Panc1 (cell line): ENCODE measurements at regions not wholly inside any gene's neighbourhood (a gene's known extent, or its start where the extent isn't known, plus 50 kb on each side); places are given as distances from the start of the nearest gene placed in this dataset.

ENCODE experiments used
- POLR2AphosphoS5 ChIP-seq: IDR thresholded peaks from 2 replicates; pipeline ENCODE4 v1.6.1; 2012; ENCODE audit warnings: mild to moderate bottlenecking, low read depth, low read length, moderate library complexity
- SIN3A ChIP-seq: IDR thresholded peaks from 2 replicates; pipeline ENCODE4 v1.6.1; 2012; ENCODE audit warnings: low read depth, mild to moderate bottlenecking, low read length, moderate library complexity, borderline replicate concordance; ENCODE audit not compliant: insufficient read depth
- TCF7L2 ChIP-seq: IDR thresholded peaks from 2 replicates; pipeline ENCODE4 v1.6.1; 2011; ENCODE audit warnings: mild to moderate bottlenecking, low read depth, low read length, inconsistent platforms
- TF ChIP-seq, protein P1 (sequence below): fragments of 450-650 bp; IDR thresholded peaks from 2 replicates; pipeline ENCODE4 v1.5.1; 2017; ENCODE audit warnings: mild to moderate bottlenecking
- TF ChIP-seq, protein P2 (sequence below), 2 experiments: IDR thresholded peaks; 2 replicates each; pipeline ENCODE4 v1.6.1; 2011 to 2012; ENCODE audit warnings: low read depth in 2 of 2, control low read depth in 1 of 2, low read length in 1 of 2, mild to moderate bottlenecking in 1 of 2, moderate library complexity in 1 of 2; ENCODE audit not compliant: insufficient read depth in 1 of 2

DNA sequence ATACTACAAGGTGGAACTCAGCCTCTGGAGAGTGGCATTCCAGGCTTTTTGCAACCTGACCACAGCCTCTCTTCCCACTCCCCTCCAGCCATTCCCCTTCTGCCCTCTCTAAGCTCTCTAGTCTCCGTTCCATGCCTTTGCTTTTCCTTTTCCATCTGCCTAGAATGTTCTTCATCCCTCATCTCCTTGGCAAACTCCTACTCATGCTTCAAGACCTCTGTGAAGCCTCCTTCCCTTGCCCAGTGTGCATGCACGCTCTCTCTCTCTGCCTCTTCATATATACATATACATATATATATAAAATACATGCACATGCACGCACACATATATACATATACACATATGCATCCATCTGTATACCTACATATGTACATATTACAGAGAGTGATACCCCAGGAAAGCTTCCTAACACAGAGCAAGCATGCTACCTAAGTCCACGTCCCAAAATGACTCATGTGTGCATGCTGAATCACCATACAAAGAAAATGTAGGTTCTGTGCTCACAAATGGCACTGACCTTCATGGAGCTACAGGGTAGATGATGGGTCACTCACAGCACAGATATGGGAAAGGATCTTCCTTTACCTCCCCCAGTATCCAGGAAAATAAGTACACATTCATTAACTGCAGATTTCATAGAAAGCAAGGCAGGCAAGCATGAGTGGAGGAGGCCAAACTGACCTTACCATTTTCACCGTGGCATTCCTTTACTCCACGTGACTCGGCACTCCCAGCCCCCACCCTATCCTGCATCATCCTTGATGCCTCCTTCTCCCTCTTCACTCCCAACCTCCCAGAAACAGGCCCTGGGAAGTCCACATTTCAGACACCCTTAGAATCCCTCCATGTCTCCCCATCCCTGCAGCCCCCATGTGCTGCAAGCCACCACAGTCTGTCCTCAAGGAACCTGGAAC, 238.4 kb upstream of the ZMIZ1 start:
- TF ChIP-seq, protein P1, sequence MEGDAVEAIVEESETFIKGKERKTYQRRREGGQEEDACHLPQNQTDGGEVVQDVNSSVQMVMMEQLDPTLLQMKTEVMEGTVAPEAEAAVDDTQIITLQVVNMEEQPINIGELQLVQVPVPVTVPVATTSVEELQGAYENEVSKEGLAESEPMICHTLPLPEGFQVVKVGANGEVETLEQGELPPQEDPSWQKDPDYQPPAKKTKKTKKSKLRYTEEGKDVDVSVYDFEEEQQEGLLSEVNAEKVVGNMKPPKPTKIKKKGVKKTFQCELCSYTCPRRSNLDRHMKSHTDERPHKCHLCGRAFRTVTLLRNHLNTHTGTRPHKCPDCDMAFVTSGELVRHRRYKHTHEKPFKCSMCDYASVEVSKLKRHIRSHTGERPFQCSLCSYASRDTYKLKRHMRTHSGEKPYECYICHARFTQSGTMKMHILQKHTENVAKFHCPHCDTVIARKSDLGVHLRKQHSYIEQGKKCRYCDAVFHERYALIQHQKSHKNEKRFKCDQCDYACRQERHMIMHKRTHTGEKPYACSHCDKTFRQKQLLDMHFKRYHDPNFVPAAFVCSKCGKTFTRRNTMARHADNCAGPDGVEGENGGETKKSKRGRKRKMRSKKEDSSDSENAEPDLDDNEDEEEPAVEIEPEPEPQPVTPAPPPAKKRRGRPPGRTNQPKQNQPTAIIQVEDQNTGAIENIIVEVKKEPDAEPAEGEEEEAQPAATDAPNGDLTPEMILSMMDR = no peak
- TF ChIP-seq POLR2AphosphoS5 (no peak), TCF7L2 (no peak), SIN3A (no peak)
- TF ChIP-seq, protein P2, sequence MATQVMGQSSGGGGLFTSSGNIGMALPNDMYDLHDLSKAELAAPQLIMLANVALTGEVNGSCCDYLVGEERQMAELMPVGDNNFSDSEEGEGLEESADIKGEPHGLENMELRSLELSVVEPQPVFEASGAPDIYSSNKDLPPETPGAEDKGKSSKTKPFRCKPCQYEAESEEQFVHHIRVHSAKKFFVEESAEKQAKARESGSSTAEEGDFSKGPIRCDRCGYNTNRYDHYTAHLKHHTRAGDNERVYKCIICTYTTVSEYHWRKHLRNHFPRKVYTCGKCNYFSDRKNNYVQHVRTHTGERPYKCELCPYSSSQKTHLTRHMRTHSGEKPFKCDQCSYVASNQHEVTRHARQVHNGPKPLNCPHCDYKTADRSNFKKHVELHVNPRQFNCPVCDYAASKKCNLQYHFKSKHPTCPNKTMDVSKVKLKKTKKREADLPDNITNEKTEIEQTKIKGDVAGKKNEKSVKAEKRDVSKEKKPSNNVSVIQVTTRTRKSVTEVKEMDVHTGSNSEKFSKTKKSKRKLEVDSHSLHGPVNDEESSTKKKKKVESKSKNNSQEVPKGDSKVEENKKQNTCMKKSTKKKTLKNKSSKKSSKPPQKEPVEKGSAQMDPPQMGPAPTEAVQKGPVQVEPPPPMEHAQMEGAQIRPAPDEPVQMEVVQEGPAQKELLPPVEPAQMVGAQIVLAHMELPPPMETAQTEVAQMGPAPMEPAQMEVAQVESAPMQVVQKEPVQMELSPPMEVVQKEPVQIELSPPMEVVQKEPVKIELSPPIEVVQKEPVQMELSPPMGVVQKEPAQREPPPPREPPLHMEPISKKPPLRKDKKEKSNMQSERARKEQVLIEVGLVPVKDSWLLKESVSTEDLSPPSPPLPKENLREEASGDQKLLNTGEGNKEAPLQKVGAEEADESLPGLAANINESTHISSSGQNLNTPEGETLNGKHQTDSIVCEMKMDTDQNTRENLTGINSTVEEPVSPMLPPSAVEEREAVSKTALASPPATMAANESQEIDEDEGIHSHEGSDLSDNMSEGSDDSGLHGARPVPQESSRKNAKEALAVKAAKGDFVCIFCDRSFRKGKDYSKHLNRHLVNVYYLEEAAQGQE (IDR thresholded peaks at IDR 0.05; ENCODE audit: insufficient read depth in 1 of 2, low read depth in 2 of 2, low read length in 1 of 2) = no peak
